Ramos (cell line): ENCODE measurements at regions not wholly inside any gene's neighbourhood (a gene's known extent, or its start where the extent isn't known, plus 50 kb on each side); places are given as distances from the start of the nearest gene placed in this dataset.

ENCODE experiments used
- in situ Hi-C: fragments of 300-500 bp; cut with MboI; formaldehyde crosslinking; loops from one replicate; pipeline ENCODE4 v1.14.3; 2022; ENCODE audit warnings: low sequenced_read_pairs; ENCODE audit not compliant: unreplicated experiment

DNA sequence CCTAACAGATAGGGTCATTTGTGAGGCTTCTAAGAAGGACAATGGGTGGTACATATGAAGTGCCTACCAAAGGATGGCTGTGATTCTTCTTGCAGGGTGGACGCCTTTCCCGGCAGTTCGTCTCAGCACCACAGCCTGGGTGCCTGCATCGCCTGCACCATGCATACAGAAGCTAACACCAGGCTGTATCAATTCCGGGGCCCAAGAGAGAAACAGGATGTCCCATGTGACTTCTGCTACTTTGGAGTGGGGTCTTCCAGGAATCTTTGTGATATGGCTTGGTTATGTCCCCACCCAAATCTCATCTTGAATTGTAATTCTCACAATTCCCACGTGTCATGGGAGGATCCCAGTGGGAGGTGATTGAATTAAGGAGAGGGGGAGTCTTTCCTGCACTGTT is 251.6 kb upstream of the TNRC6C start:
- in situ Hi-C loops, result no loop called here

DNA sequence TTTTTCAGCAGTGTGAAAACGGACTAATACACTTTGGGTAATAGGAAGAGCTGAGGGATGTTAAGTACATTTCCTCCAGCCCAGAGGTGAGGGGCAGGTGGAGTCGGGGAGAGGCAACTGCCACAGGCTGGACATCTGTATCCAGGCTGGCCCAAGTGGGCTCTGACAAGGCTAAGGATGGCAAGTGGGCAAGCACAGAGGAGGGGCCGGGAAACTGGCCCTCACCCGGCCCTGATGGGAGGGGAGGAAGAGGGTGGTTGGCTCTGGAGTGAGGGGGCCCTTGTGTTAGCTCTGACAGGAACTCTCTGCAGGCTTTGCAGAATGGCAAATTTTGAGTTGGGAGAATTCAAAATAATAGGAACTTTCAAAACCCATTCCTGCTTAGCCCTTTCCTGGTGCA is 251.0 kb upstream of the TNRC6C start:
- in situ Hi-C loops, result no loop called here

DNA sequence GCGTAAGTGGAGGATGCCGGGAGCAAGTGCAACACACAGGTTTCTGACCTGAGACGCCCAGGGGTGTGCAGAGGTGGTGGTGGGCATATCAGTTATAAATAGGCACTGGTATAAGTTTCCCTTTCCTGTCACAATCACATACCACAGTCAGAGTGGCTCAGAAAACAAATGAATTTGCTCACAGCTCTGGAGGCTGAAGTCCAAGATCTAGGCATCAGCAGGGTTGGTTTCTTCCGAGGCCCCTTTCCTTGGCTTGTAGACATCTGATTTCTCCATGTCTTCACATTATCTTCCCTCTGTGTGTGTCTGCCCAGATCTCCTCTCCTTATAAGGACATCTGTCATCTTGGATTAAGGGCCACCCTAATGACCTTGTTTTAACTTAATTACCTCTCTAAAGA is 250.5 kb upstream of the TNRC6C start:
- in situ Hi-C loops, result no loop called here

GRCh38 chr17:77708936-77709335 is 249.6 kb upstream of the TNRC6C start:
- in situ Hi-C loops, result no loop called here

GRCh38 chr17:77709594-77709993 is 248.9 kb upstream of the TNRC6C start:
- in situ Hi-C loops, result no loop called here

DNA sequence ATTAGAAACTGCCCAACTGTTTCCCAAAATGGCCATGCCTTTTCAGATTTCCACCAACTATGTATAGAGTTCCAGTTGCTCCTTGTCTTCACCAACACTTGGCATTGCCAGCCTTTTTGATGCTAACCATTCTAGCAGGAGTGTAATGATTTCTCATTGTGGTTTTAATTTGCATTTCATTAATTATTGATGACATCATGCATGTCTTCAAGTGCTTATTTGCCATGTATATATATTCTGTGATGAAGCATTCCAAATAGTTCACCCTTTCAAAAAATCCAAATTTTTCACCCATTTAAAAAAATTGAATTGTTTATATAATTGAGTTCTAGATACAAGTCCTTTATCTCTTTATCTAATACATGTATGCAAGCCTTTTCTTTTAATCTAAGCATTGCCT is 245.9 kb upstream of the TNRC6C start:
- in situ Hi-C loops, result no loop called here

- in situ Hi-C loops, result no loop called here
Observed at GRCh38 chr17:77716289-77716926, 242.1 kb upstream of the TNRC6C start.

- in situ Hi-C loops, result no loop called here
Observed at GRCh38 chr17:77717941-77718668, 240.4 kb upstream of the TNRC6C start.

- in situ Hi-C loops, result no loop called here
Observed at GRCh38 chr17:77718669-77718961, 239.9 kb upstream of the TNRC6C start.

DNA sequence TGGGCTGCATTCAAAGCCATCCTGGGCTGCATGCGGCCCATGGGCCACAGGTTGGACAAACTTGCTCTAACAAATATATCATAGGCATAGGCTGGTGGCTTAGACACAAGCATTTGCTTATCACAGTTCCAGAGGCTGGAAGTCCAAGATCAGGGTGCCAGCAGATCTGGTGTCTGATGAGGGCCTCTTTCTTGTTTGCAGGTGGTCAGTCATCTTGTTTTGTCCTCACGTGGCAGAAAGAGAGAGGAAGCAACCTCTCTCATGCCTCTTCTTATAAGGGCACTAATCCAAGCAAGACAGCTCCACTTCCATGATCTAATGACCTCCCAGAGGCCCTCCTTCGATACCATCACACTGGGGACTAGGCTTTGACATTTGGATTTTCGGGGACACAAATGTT is 238.7 kb upstream of the TNRC6C start:
- in situ Hi-C loops, result no loop called here

- in situ Hi-C loops, result no loop called here
Observed at GRCh38 chr17:77720946-77721845, 237.3 kb upstream of the TNRC6C start.

- in situ Hi-C loops, result no loop called here
Observed at GRCh38 chr17:77721846-77722160, 236.7 kb upstream of the TNRC6C start.

DNA sequence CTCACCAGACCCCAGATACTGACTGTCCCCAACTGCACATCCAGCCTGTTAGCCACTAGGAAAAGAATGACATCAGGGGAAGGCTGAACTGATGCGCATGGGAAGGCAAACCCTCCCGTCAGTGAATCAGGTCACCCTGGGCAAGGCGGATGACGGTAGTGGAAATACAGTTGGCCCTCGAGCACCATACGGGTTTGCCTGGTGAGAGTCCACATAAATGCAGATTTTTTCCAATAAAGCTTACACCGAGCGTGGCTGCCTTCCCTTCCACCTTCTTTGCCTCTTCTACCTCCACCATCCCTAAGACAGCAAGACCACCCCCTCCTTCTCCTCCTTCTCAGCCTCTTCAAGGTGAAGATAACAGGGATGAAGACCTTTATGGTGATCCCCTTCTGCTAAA is 236.1 kb upstream of the TNRC6C start:
- in situ Hi-C loops, result no loop called here

DNA sequence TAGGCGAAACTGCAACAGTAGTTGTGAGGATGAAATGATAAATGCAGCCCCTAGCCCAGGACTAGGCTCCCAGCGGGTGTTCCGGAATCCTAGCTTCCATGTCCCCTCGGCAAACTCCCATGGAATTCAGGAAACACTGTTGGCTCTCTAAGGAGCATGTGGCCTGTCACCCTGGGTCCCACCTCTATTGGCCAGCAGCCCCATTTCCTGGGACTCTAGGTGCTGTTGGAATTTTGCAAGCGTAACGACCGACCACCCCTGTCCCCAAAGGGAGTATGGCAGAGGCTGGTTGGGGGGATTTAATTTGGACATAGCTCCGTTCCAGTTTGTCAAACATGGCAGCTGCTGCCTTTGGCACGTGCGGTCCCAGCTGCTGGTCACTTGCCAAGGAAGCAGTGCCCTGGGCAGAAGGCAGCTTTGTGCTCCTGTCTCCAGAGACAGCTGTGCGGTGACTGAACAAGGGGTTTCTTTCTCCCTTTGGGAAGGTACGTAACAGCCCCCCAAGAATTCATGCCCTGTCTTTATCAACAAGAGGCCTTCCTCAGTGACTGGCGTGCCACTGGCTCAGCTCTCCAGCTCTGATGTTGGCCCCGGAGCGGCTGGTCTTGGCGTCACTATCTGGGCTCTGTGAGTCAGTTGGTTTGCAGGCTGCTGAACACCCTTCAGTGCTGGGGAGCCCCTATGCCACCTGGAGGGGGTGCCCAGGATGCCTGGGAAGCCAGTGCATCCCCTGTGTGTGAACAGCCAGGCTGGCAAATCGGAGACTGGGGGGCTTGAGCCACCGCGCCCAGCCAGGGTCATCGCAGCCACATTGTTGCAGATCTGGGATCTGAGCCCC is 235.2 kb upstream of the TNRC6C start:
- in situ Hi-C loops, result no loop called here

GRCh38 chr17:77723909-77724875 is 234.3 kb upstream of the TNRC6C start:
- in situ Hi-C loops, result no loop called here

DNA sequence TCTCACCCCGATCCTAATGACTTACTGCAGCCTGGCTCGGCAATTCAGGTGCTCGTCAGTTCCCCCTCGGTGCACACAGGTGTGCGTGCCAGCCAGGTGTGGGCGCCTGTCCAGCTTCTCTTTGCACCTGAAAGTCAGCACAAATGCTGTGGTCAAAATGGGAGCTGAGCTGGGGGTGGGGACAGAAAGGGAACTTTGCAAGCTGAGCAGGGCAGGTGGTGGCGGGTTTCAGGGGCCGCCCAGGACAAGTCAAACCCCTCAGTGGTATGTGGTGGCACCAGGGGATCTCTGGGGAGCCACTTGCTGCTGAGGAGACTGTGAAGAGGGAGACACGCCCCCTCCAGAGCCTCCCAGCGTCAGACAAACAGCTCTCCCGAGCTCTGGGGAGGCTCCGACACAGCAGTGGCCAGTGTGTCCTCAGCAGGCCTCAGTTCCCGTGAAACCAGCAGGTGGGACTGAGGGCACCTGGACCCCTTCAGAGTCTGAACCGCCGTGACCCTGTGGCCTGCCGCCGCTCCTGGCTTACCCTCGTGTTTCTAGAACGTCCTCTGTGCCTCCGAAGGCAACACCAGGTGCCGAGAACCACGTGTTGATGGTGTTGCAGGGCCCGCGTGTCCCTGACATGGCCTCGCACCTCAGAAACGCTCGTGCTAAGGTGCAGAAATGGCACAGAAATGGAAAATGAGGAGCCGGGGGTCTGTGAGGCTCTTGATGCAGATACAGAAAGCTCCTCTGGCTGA is 233.5 kb upstream of the TNRC6C start:
- in situ Hi-C loops, result no loop called here

DNA sequence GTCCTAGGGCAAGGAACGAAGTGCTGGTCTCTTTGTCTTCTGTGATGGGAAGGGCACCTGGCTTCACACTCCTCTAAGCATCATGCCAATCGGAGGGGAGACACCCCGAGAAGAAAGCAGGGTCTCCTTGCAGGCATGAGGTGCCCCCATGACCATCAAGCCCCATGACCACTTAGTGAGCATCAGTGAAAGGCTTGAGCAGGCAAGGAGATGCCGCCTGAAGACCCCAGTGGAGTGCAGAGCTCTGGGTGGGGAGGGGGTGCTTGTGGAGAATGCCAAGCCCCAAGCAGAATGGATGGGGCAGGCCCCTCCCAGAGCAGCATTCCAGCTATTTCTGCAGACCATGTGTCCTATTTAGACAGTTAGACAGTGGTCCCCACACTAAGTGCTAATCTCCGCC is 232.7 kb upstream of the TNRC6C start:
- in situ Hi-C loops, result no loop called here

GRCh38 chr17:77726549-77727006 is 231.9 kb upstream of the TNRC6C start:
- in situ Hi-C loops, result no loop called here
